Neural progenitor cell (in vitro differentiated cells): ENCODE measurements at regions not wholly inside any gene's neighbourhood (a gene's known extent, or its start where the extent isn't known, plus 50 kb on each side); places are given as distances from the start of the nearest gene placed in this dataset.

Experiments used
- DNase-seq: peaks from one replicate; pipeline ENCODE4 v3.0.0-alpha.2; 2016; ENCODE audit warnings: low spot score
- H2AFZ ChIP-seq: fragments of 200-600 bp; sonication (generic); replicated peaks from 2 replicates; pipeline ENCODE4 v1.6.1; 2016; ENCODE audit warnings: antibody characterized with exemption
- H3F3A ChIP-seq: fragments of 200-600 bp; sonication (generic); 2 replicates; pipeline ENCODE4 v1.6.1; 2016; ENCODE audit warnings: antibody characterized with exemption, low read depth
- H3K27ac ChIP-seq: fragments of 200-600 bp; sonication (generic); 2 replicates; pipeline ENCODE4 v1.5.1; 2016; ENCODE audit warnings: mild to moderate bottlenecking
- H3K27me3 ChIP-seq: fragments of 200-600 bp; sonication (generic); 2 replicates; pipeline ENCODE4 v1.6.1; 2016; ENCODE audit warnings: mild to moderate bottlenecking, moderate library complexity
- H3K36me3 ChIP-seq: fragments of 200-600 bp; sonication (generic); 2 replicates; pipeline ENCODE4 v1.5.1; 2016
- H3K4me1 ChIP-seq: fragments of 200-600 bp; sonication (generic); 2 replicates; pipeline ENCODE4 v1.6.1; 2016; ENCODE audit warnings: mixed run types
- H3K4me2 ChIP-seq: fragments of 200-600 bp; sonication (generic); 2 replicates; pipeline ENCODE4 v1.6.1; 2016
- H3K4me3 ChIP-seq: fragments of 200-600 bp; sonication (generic); 2 replicates; pipeline ENCODE4 v1.5.1; 2016
- H3K79me2 ChIP-seq: fragments of 200-600 bp; sonication (generic); 2 replicates; pipeline ENCODE4 v1.6.1; 2016; ENCODE audit warnings: low read depth
- H3K9ac ChIP-seq: fragments of 200-600 bp; sonication (generic); 2 replicates; pipeline ENCODE4 v1.6.1; 2016
- H3K9me3 ChIP-seq: fragments of 200-600 bp; sonication (generic); 2 replicates; pipeline ENCODE4 v1.5.1; 2016; ENCODE audit warnings: low read depth
- H4K20me1 ChIP-seq: fragments of 200-600 bp; sonication (generic); 2 replicates; pipeline ENCODE4 v1.6.1; 2016; ENCODE audit warnings: low read depth
- H3K27ac Mint-ChIP-seq: 3 replicates; pipeline ENCODE4 v1.8.0; 2021; ENCODE audit warnings: mixed read lengths
- H3K27me3 Mint-ChIP-seq: 2 replicates; pipeline ENCODE4 v1.8.0; 2022; ENCODE audit warnings: low read depth, mild to moderate bottlenecking, inconsistent platforms, moderate library complexity, mixed read lengths; ENCODE audit not compliant: insufficient read depth
- H3K36me3 Mint-ChIP-seq: 3 replicates; pipeline ENCODE4 v1.8.0; 2021; ENCODE audit warnings: mixed read lengths
- H3K4me1 Mint-ChIP-seq: 3 replicates; pipeline ENCODE4 v1.8.0; 2021; ENCODE audit warnings: mixed read lengths
- H3K4me3 Mint-ChIP-seq: 3 replicates; pipeline ENCODE4 v1.8.0; 2021; ENCODE audit warnings: mild to moderate bottlenecking, moderate library complexity, mixed read lengths
- H3K9me3 Mint-ChIP-seq: 3 replicates; pipeline ENCODE4 v1.8.0; 2020; ENCODE audit warnings: mixed read lengths
- CTCF ChIP-seq: fragments of 200-600 bp; sonication (generic); IDR thresholded peaks from 2 replicates; pipeline ENCODE4 v1.5.1; 2017; ENCODE audit warnings: antibody characterized with exemption, mild to moderate bottlenecking
- EZH2 ChIP-seq: fragments of 200-600 bp; sonication (generic); IDR thresholded peaks from 2 replicates; pipeline ENCODE4 v1.6.1; 2017; ENCODE audit warnings: antibody characterized with exemption, mild to moderate bottlenecking, moderate library complexity
- EZH2phosphoT487 ChIP-seq: fragments of 200-600 bp; sonication (generic); IDR thresholded peaks from 2 replicates; pipeline ENCODE4 v1.6.1; 2017; ENCODE audit warnings: antibody characterized with exemption

- Histone ChIP-seq H4K20me1 (no peaks in the 10 kb centered on the region), H3K36me3 (no peaks in the 10 kb centered on the region), H3K4me3 (no peak overlapping the region), H3K79me2 (no peaks in the 10 kb centered on the region), H3K4me1 (no peaks in the 10 kb centered on the region), H2AFZ (no peak overlapping the region), H3F3A (no peaks in the 10 kb centered on the region), H3K9me3 (no peaks in the 10 kb centered on the region), H3K9ac (no peak overlapping the region), H3K27ac (no peak overlapping the region), H3K4me2 (no peak overlapping the region), H3K27me3 (no peaks in the 10 kb centered on the region)
- DNase-seq, result no peak
- Mint-ChIP-seq H3K27ac (no peak overlapping the region), H3K9me3 (peaks cover 3% of the 10 kb centered on the region), H3K4me3 (no peak overlapping the region), H3K4me1 (no peaks in the 10 kb centered on the region), H3K27me3 (peaks cover 3% of the 10 kb centered on the region), H3K36me3 (no peaks in the 10 kb centered on the region)
- TF ChIP-seq EZH2 (no peak), CTCF (no peak)
Measured at GRCh38 chr14:39694341-39694740, 262.1 kb upstream of the FBXO33 start.

- no peak for TF ChIP-seq EZH2
Measured at GRCh38 chr14:39683691-39684260, 251.5 kb upstream of the FBXO33 start.

GRCh38 chr14:39682582-39682981, 250.3 kb upstream of the FBXO33 start:
- H3K9ac ChIP-seq, result no peak overlapping the region
- Mint-ChIP-seq H3K4me1 (peaks cover 39% of the 10 kb centered on the region), H3K27me3 (no peaks in the 10 kb centered on the region), H3K27ac (peak overlapping the region; percentile 61), H3K9me3 (peaks cover 6% of the 10 kb centered on the region), H3K36me3 (no peaks in the 10 kb centered on the region), H3K4me3 (peak overlapping the region; percentile 4)
- no peaks in the 10 kb centered on the region for H3F3A ChIP-seq
- H3K27ac ChIP-seq, result no peak overlapping the region
- no peaks in the 10 kb centered on the region for H3K27me3 ChIP-seq
- peak overlapping the region; percentile 20 for H3K4me2 ChIP-seq
- H3K79me2 ChIP-seq, result no peaks in the 10 kb centered on the region
- H4K20me1 ChIP-seq, result no peaks in the 10 kb centered on the region
- H3K9me3 ChIP-seq, result no peaks in the 10 kb centered on the region
- H2AFZ ChIP-seq, result no peak overlapping the region
- no peak for TF ChIP-seq CTCF
- no peak for TF ChIP-seq EZH2
- TF ChIP-seq EZH2phosphoT487, result no peak
- H3K36me3 ChIP-seq, result no peaks in the 10 kb centered on the region
- no peak for DNase-seq
- H3K4me1 ChIP-seq, result peaks cover 23% of the 10 kb centered on the region
- no peak overlapping the region for H3K4me3 ChIP-seq

More at GRCh38 chr14:39683691-39684260, 251.5 kb upstream of the FBXO33 start:
- no peaks in the 10 kb centered on the region for H3K27me3 ChIP-seq
- H3K9me3 Mint-ChIP-seq, result peaks cover 6% of the 10 kb centered on the region
- H3K4me2 ChIP-seq, result no peak overlapping the region
- H3K9me3 ChIP-seq, result no peaks in the 10 kb centered on the region
- peaks cover 23% of the 10 kb centered on the region for H3K4me1 ChIP-seq
- peaks cover 2% of the 10 kb centered on the region for H3K27me3 Mint-ChIP-seq
- H3K9ac ChIP-seq, result no peak overlapping the region
- no peaks in the 10 kb centered on the region for H3K36me3 ChIP-seq
- H4K20me1 ChIP-seq, result no peaks in the 10 kb centered on the region
- H3K4me3 Mint-ChIP-seq, result no peak overlapping the region
- no peaks in the 10 kb centered on the region for H3F3A ChIP-seq
- no peak overlapping the region for H2AFZ ChIP-seq
- peaks cover 39% of the 10 kb centered on the region for H3K4me1 Mint-ChIP-seq
- peak overlapping the region; percentile 55 for H3K27ac Mint-ChIP-seq
- H3K36me3 Mint-ChIP-seq, result no peaks in the 10 kb centered on the region
- no peaks in the 10 kb centered on the region for H3K79me2 ChIP-seq
- H3K27ac ChIP-seq, result no peak overlapping the region
- H3K4me3 ChIP-seq, result no peak overlapping the region
- no peak for DNase-seq

- peak overlapping the region; percentile 32 for H3K4me2 ChIP-seq
- Mint-ChIP-seq H3K36me3 (no peaks in the 10 kb centered on the region), H3K27me3 (no peaks in the 10 kb centered on the region), H3K4me3 (no peak overlapping the region), H3K27ac (peak overlapping the region; percentile 6), H3K4me1 (peaks cover 39% of the 10 kb centered on the region), H3K9me3 (peaks cover 6% of the 10 kb centered on the region)
- TF ChIP-seq CTCF (no peak), EZH2phosphoT487 (no peak)
- H3K79me2 ChIP-seq, result no peaks in the 10 kb centered on the region
- no peaks in the 10 kb centered on the region for H3K9me3 ChIP-seq
- H3K4me1 ChIP-seq, result peaks cover 23% of the 10 kb centered on the region
- no peaks in the 10 kb centered on the region for H3K27me3 ChIP-seq
- no peak for DNase-seq
- H3F3A ChIP-seq, result no peaks in the 10 kb centered on the region
- H3K4me3 ChIP-seq, result no peak overlapping the region
- no peaks in the 10 kb centered on the region for H4K20me1 ChIP-seq
- H2AFZ ChIP-seq, result no peak overlapping the region
- no peak overlapping the region for H3K9ac ChIP-seq
- no peak overlapping the region for H3K27ac ChIP-seq
- no peaks in the 10 kb centered on the region for H3K36me3 ChIP-seq
Measured at GRCh38 chr14:39681782-39682399, 249.7 kb upstream of the FBXO33 start.
